Stomach (tissue), 8 donors: ENCODE measurements at regions not wholly inside any gene's neighbourhood (a gene's known extent, or its start where the extent isn't known, plus 50 kb on each side); places are given as distances from the start of the nearest gene placed in this dataset.

Experiments used
- DNase-seq, 2 donors: peaks; one replicate each; pipeline versions ENCODE4 v3.0.0 to v3.0.0-alpha.2; 2013 to 2019
- H3K27ac ChIP-seq, 5 donors: fragments of 200-600 bp in 4 of 5; sonication (generic) in 4 of 5; one replicate each; pipeline ENCODE4 v1.5.1; 2013 to 2019; ENCODE audit warnings: mild to moderate bottlenecking in 1 of 5, moderate library complexity in 1 of 5
- H3K27me3 ChIP-seq, 3 donors: fragments of 200-600 bp; sonication (generic); one replicate each; pipeline ENCODE4 v1.5.1; 2017 to 2019; ENCODE audit warnings: mixed run types in 1 of 3
- H3K36me3 ChIP-seq, 4 donors: fragments of 200-600 bp; sonication (generic); 1 replicate in 3 of 4; 2 replicates in 1 of 4; pipeline ENCODE4 v1.5.1; 2016 to 2019
- H3K4me1 ChIP-seq, 4 donors: fragments of 200-600 bp; sonication (generic); one replicate each; pipeline ENCODE4 v1.5.1; 2016 to 2019
- H3K4me3 ChIP-seq, 4 donors: fragments of 200-600 bp; sonication (generic) in 3 of 4; one replicate each; pipeline ENCODE4 v1.5.1; 2016 to 2019; ENCODE audit warnings: mild to moderate bottlenecking in 1 of 4
- H3K9me3 ChIP-seq, 4 donors: fragments of 200-600 bp; sonication (generic); one replicate each; pipeline ENCODE4 v1.5.1; 2016 to 2019
- EP300 ChIP-seq: sonication (generic); formaldehyde crosslinking; IDR thresholded peaks from one replicate; pipeline ENCODE4 v1.6.1; 2017; ENCODE audit warnings: antibody characterized with exemption
- POLR2A ChIP-seq, 4 donors: fragments of 450-650 bp; IDR thresholded peaks; one replicate each; pipeline ENCODE4 v1.6.1; 2016; ENCODE audit warnings: antibody characterized with exemption in 4 of 4, control low read depth in 2 of 4, mild to moderate bottlenecking in 1 of 4, moderate library complexity in 1 of 4
- POLR2AphosphoS5 ChIP-seq, 3 donors: sonication (generic); formaldehyde crosslinking; IDR thresholded peaks; one replicate each; pipeline ENCODE4 v1.6.1; 2016; ENCODE audit warnings: antibody characterized with exemption in 3 of 3
- WGBS, 5 donors: extraction: QIAGEN DNeasy Blood & Tissue Kit in 3 of 5; methylation state at CpG; one replicate each; pipeline versions ENCODE4 v1.1.5 to v1.1.7; 2013 to 2018; 5-methylcytosine and 5-hydroxymethylcytosine counted together
- intact Hi-C: fragments of 100-400 bp; cut with DNase I; formaldehyde crosslinking; loops from one replicate; pipeline ENCODE4 v1.15.1; 2023; ENCODE audit warnings: low total_unique reads
- TF ChIP-seq, protein P1 (sequence below), 7 experiments: fragments of 450-650 bp in 4 of 7; fragments of 200-600 bp in 3 of 7; sonication (generic) in 3 of 7; IDR thresholded peaks; one replicate each; pipeline ENCODE4 v1.5.1; 2016 to 2019; ENCODE audit warnings: antibody characterized with exemption in 7 of 7, control low read depth in 2 of 7, mild to moderate bottlenecking in 1 of 7
- donor health status: healthy with polysubstance abuse.
- donor health status: Bipolar disorder and iron deficiency.
- donor health status: healthy.

GRCh38 chr2:78020491-78020890 lies 498.3 kb upstream of the LRRTM4 start:
- Histone ChIP-seq H3K27me3 (no peaks in the 10 kb centered on the region), H3K4me1 (no peaks in the 10 kb centered on the region), H3K9me3 (peaks cover 0 to 22% (median 11%) of the 10 kb centered on the region in 4 donors), H3K27ac (no peak overlapping the region), H3K4me3 (no peak overlapping the region), H3K36me3 (no peaks in the 10 kb centered on the region)
- intact Hi-C loops: no loop called here
- WGBS, 5 donors: 42 to 55% (median 48%) methylated on average over 4 of the region's 4 CpGs
- DNase-seq: no peak
- TF ChIP-seq POLR2AphosphoS5 (IDR thresholded peaks at IDR 0.05) (no peak), EP300 (no peak), POLR2A (IDR thresholded peaks at IDR 0.05) (no peak)
- TF ChIP-seq, protein P1, sequence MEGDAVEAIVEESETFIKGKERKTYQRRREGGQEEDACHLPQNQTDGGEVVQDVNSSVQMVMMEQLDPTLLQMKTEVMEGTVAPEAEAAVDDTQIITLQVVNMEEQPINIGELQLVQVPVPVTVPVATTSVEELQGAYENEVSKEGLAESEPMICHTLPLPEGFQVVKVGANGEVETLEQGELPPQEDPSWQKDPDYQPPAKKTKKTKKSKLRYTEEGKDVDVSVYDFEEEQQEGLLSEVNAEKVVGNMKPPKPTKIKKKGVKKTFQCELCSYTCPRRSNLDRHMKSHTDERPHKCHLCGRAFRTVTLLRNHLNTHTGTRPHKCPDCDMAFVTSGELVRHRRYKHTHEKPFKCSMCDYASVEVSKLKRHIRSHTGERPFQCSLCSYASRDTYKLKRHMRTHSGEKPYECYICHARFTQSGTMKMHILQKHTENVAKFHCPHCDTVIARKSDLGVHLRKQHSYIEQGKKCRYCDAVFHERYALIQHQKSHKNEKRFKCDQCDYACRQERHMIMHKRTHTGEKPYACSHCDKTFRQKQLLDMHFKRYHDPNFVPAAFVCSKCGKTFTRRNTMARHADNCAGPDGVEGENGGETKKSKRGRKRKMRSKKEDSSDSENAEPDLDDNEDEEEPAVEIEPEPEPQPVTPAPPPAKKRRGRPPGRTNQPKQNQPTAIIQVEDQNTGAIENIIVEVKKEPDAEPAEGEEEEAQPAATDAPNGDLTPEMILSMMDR (IDR thresholded peaks at IDR 0.05): no peak

DNA sequence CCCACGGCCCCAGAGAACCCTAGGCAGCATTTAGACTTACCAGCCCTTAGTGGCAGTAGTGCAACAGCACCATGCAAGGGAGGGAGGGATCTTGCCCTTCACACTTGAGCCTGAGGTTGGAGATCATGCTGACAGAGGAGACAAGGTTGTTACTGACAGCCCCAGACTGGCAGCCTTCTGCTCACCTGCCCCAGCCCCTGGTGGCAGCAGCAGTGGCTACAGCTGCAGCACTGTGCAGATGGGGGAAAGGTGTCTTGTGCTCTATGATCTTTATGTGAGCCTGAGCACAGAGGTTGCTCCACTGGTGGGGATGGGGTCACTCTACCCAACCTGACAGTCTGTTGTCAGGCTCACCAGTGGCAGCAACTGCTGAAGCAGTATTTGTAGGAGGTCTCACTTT lies 501.2 kb upstream of the LRRTM4 start:
- DNase-seq: no peak
- WGBS, 5 donors: 33 to 68% (median 57%) methylated on average over 1 of the region's 1 CpG
- no peaks in the 10 kb centered on the region for H3K27me3 ChIP-seq
- TF ChIP-seq POLR2AphosphoS5 (IDR thresholded peaks at IDR 0.05): no peak
- no peak for TF ChIP-seq POLR2A (IDR thresholded peaks at IDR 0.05)
- TF ChIP-seq, protein P1 (IDR thresholded peaks at IDR 0.05): no peak
- no peak for TF ChIP-seq EP300
- H3K4me3 ChIP-seq: no peak overlapping the region
- H3K27ac ChIP-seq: no peak overlapping the region
- no peaks in the 10 kb centered on the region for H3K4me1 ChIP-seq
- H3K9me3 ChIP-seq: peaks cover 0 to 25% (median 15%) of the 10 kb centered on the region in 4 donors
- intact Hi-C loops: no loop called here
- H3K36me3 ChIP-seq: no peaks in the 10 kb centered on the region

DNA sequence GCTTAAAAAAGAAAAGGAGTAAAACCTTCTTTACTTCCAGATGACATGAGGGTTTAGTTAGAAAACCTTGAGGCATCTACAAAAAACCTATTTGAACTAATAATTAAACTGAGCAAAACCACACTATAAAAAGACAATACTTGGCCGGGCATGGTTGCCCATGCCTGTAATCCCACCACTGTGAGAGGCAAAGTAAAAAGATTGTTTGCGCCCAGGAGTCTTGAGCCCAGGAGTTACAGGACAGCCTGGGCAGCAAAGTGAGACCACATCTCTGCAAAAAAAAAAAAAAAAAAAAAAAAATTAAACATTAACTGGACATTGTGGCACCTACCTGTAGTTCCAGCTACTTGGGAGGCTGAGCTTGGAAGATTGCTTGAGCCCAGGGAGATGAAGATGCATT lies 502.8 kb upstream of the LRRTM4 start:
- H3K9me3 ChIP-seq: peaks cover 3 to 42% (median 30%) of the 10 kb centered on the region in 4 donors
- TF ChIP-seq, protein P1 (IDR thresholded peaks at IDR 0.05): no peak
- no peak for DNase-seq
- no peaks in the 10 kb centered on the region for H3K4me1 ChIP-seq
- no peaks in the 10 kb centered on the region for H3K27me3 ChIP-seq
- H3K36me3 ChIP-seq: no peaks in the 10 kb centered on the region
- 79 to 90% (median 84%) methylated on average over 2 of the region's 2 CpGs for WGBS, 5 donors
- H3K4me3 ChIP-seq: no peak overlapping the region
- intact Hi-C loops: no loop called here
- H3K27ac ChIP-seq: no peak overlapping the region

DNA sequence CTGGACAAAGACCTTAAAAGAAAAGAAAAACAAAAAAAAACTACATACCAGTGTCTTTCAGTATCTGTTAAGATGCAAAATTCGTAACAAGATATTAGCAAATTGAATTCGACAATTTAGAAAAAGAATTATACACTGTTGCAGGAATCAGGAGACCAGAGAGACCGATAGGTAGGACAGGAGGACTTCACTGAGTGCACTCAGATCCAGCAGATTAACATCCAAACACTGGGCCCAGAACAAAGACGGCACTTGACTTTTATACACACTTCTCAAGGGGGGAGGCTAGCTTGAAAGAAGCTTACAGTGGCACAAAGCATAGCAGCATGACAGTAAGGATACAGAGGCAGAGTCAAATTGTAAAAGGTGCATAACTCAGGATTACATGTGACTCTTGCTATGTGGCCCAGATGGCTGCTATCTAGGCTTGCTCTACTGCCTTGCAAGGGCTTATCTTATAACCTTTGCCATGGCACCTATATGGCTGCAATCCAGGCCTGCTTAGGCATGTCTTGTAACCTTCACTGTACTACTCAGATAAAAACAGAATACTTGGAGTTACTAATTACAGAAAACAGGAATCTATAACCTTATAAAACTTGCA lies 507.3 kb upstream of the LRRTM4 start:
- Histone ChIP-seq H3K27me3 (no peaks in the 10 kb centered on the region), H3K27ac (no peak overlapping the region), H3K4me1 (no peaks in the 10 kb centered on the region), H3K4me3 (no peak overlapping the region), H3K9me3 (peaks cover 3 to 32% (median 23%) of the 10 kb centered on the region in 4 donors), H3K36me3 (no peaks in the 10 kb centered on the region)
- intact Hi-C loops: no loop called here
- WGBS, 5 donors: 46 to 83% (median 57%) methylated on average over 4 of the region's 4 CpGs
- no peak for DNase-seq
- no peak for TF ChIP-seq EP300
- TF ChIP-seq, protein P1 (IDR thresholded peaks at IDR 0.05): no peak
- TF ChIP-seq POLR2AphosphoS5 (IDR thresholded peaks at IDR 0.05): no peak
- TF ChIP-seq POLR2A (IDR thresholded peaks at IDR 0.05): no peak
